H1 (cell line): ENCODE measurements at regions not wholly inside any gene's neighbourhood (a gene's known extent, or its start where the extent isn't known, plus 50 kb on each side); places are given as distances from the start of the nearest gene placed in this dataset.

Source experiments
- CHD7 ChIP-seq: fragments of 300-600 bp; sonication (generic); IDR thresholded peaks from 2 replicates; pipeline ENCODE4 v1.7.1; 2012; ENCODE audit warnings: low read length, moderate library complexity, mild to moderate bottlenecking, inconsistent platforms; ENCODE audit not compliant: insufficient replicate concordance

GRCh38 chr4:36445480-36445879 lies 164.1 kb downstream of the DTHD1 start (continued):
- no peak for TF ChIP-seq CHD7
